Thyroid gland (tissue), 4 donors: ENCODE measurements at regions not wholly inside any gene's neighbourhood (a gene's known extent, or its start where the extent isn't known, plus 50 kb on each side); places are given as distances from the start of the nearest gene placed in this dataset.
"Not testable (repeated sequence)": the region's sequence is repeated elsewhere in the genome, so short reads cannot be mapped to it uniquely, and the experiment has no call there.

ENCODE experiments used
- DNase-seq, 2 donors: peaks; one replicate each; pipeline ENCODE4 v3.0.0-alpha.2; 2019
- H3K27ac ChIP-seq, 3 donors: fragments of 200-600 bp; sonication (generic); 1 replicate in 2 of 3; 2 replicates in 1 of 3; pipeline ENCODE4 v1.5.1; 2016 to 2019; ENCODE audit warnings: mild to moderate bottlenecking in 1 of 3, moderate library complexity in 1 of 3
- H3K27me3 ChIP-seq: fragments of 200-600 bp; sonication (generic); one replicate; pipeline ENCODE4 v1.5.1; 2019
- H3K36me3 ChIP-seq, 2 donors: fragments of 200-600 bp; sonication (generic); one replicate each; pipeline ENCODE4 v1.5.1; 2016 to 2019
- H3K4me1 ChIP-seq, 2 donors: fragments of 200-600 bp; sonication (generic); one replicate each; pipeline ENCODE4 v1.5.1; 2017 to 2019
- H3K4me3 ChIP-seq, 3 donors: fragments of 200-600 bp; sonication (generic); replicated peaks in 1 of 3; 1 replicate in 2 of 3; 2 replicates in 1 of 3; pipeline ENCODE4 v1.5.1; 2016; ENCODE audit warnings: mild to moderate bottlenecking in 1 of 3
- H3K9me3 ChIP-seq: fragments of 200-600 bp; sonication (generic); one replicate; pipeline ENCODE4 v1.5.1; 2017
- CTCF ChIP-seq, 6 experiments: fragments of 200-600 bp in 3 of 6; fragments of 450-650 bp in 3 of 6; sonication (generic) in 3 of 6; IDR thresholded peaks; one replicate each; pipeline ENCODE4 v1.5.1; 2016 to 2019; ENCODE audit warnings: antibody characterized with exemption in 6 of 6, mild to moderate bottlenecking in 2 of 6, inconsistent platforms in 1 of 6, moderate library complexity in 1 of 6
- POLR2A ChIP-seq, 2 donors: fragments of 450-650 bp; IDR thresholded peaks; one replicate each; pipeline ENCODE4 v1.6.1; 2017; ENCODE audit warnings: antibody characterized with exemption in 2 of 2, mild to moderate bottlenecking in 2 of 2, moderate library complexity in 1 of 2
- whole genome bisulfite sequencing, 2 donors: methylation state at CpG; one replicate each; pipeline ENCODE4 v1.1.5; 2017; 5-methylcytosine and 5-hydroxymethylcytosine counted together
- intact Hi-C: fragments of 100-400 bp; cut with DNase I; formaldehyde crosslinking; loops from one replicate; pipeline ENCODE4 v1.15.1; 2023

GRCh38 chr5:174559141-174559540 lies 165.2 kb upstream of the MSX2 start:
- Histone ChIP-seq H3K27me3 (no peaks in the 10 kb centered on the region), H3K4me1 (no peaks in the 10 kb centered on the region), H3K9me3 (no peaks in the 10 kb centered on the region), H3K36me3 (no peaks in the 10 kb centered on the region), H3K4me3 (no peak overlapping the region), H3K27ac (no peak overlapping the region)
- 73 to 75% methylated on average over 3 of the region's 3 CpGs for WGBS, 2 donors
- no peak for DNase-seq
- no peak for TF ChIP-seq POLR2A (IDR thresholded peaks at IDR 0.05)
- TF ChIP-seq CTCF (IDR thresholded peaks at IDR 0.05): no peak
- intact Hi-C loops: no loop called here

- H3K4me3 ChIP-seq: no peak overlapping the region
- intact Hi-C loops: no loop called here
- H3K9me3 ChIP-seq: no peaks in the 10 kb centered on the region
- no peaks in the 10 kb centered on the region for H3K27me3 ChIP-seq
- DNase-seq: no peak
- no peak for TF ChIP-seq CTCF (IDR thresholded peaks at IDR 0.05)
- TF ChIP-seq POLR2A (IDR thresholded peaks at IDR 0.05): no peak
- 81 to 86% methylated on average over 4 to 5 of the region's 5 CpGs for WGBS, 2 donors
- H3K27ac ChIP-seq: no peak overlapping the region
- no peaks in the 10 kb centered on the region for H3K36me3 ChIP-seq
- H3K4me1 ChIP-seq: no peaks in the 10 kb centered on the region
These were observed 164.8 kb upstream of the MSX2 start for GRCh38 chr5:174559566-174560090.

GRCh38 chr5:174560861-174561260 lies 163.5 kb upstream of the MSX2 start:
- WGBS, 2 donors: 75 to 79% methylated on average over 3 of the region's 3 CpGs
- Histone ChIP-seq H3K4me1 (no peaks in the 10 kb centered on the region), H3K4me3 (no peak overlapping the region), H3K36me3 (no peaks in the 10 kb centered on the region), H3K9me3 (no peaks in the 10 kb centered on the region), H3K27me3 (no peaks in the 10 kb centered on the region), H3K27ac (no peak overlapping the region)
- no peak for DNase-seq
- no peak for TF ChIP-seq CTCF (IDR thresholded peaks at IDR 0.05)
- no peak for TF ChIP-seq POLR2A (IDR thresholded peaks at IDR 0.05)
- intact Hi-C loops: no loop called here

GRCh38 chr5:174563040-174563439 lies 161.3 kb upstream of the MSX2 start:
- H3K27me3 ChIP-seq, H3K9me3 ChIP-seq, H3K4me1 ChIP-seq, H3K4me3 ChIP-seq, H3K27ac ChIP-seq, DNase-seq, intact Hi-C loops, H3K36me3 ChIP-seq: not testable (repeated sequence)
- 85 to 91% methylated on average over 6 of the region's 6 CpGs for WGBS, 2 donors

- Histone ChIP-seq H3K4me1 (no peaks in the 10 kb centered on the region), H3K4me3 (no peak overlapping the region), H3K9me3 (no peaks in the 10 kb centered on the region), H3K27me3 (no peaks in the 10 kb centered on the region), H3K27ac (no peak overlapping the region), H3K36me3 (no peaks in the 10 kb centered on the region)
- intact Hi-C loops: no loop called here
- no peak for TF ChIP-seq POLR2A (IDR thresholded peaks at IDR 0.05)
- TF ChIP-seq CTCF (IDR thresholded peaks at IDR 0.05): no peak
- WGBS, 2 donors: 36 to 59% methylated on average over 9 of the region's 9 CpGs
- DNase-seq: no peak
These were observed 160.5 kb upstream of the MSX2 start for GRCh38 chr5:174563899-174564298.
